HCT116 (cell line): ENCODE measurements at regions not wholly inside any gene's neighbourhood (a gene's known extent, or its start where the extent isn't known, plus 50 kb on each side); places are given as distances from the start of the nearest gene placed in this dataset.

Source experiments
- ATAC-seq: fragments of 200-7000 bp; cut with Tn5 transposase; 2 replicates; pipeline ENCODE4 v1.9.1; 2020; ENCODE audit warnings: mild to moderate bottlenecking, moderate library complexity
- BruUV-seq: library from RNA; stranded (reverse); fragments of 400-500 nt; replicated peaks from 2 replicates; lab custom pipeline; 2021; lab: Mats Ljungman, UMichigan
- CTCF ChIA-PET: fragments of 300-600 bp; sonication (Branson Sonifier 250); formaldehyde crosslinking; loops from one replicate; lab custom pipeline; 2021; ENCODE audit warnings: antibody characterized with exemption; lab: Charles Lee
- POLR2A ChIA-PET: fragments of 300-600, 350-600 bp; sonication (Branson Sonifier 250); formaldehyde crosslinking; loops from one replicate; lab custom pipeline; 2021; ENCODE audit warnings: antibody characterized with exemption; lab: Charles Lee
- RAD21 ChIA-PET, 2 experiments: fragments of 300-600 bp; sonication (Branson Sonifier 250); formaldehyde crosslinking; loops; one replicate each; lab custom pipeline; 2023; ENCODE audit warnings: low total read pairs in 2 of 2; ENCODE audit not compliant: uncharacterized antibody in 2 of 2, unreplicated experiment in 2 of 2, low non-redundant PET in 1 of 2; lab: Charles Lee
- DNase-seq: peaks from one replicate; pipeline ENCODE4 v3.0.0-alpha.2; 2010; ENCODE audit warnings: low read depth, low spot score
- H2AFZ ChIP-seq: fragments of 200-600 bp; shearing (Covaris generic), sonication (generic); 2 replicates; pipeline ENCODE4 v1.6.1; 2017; ENCODE audit warnings: low read depth, mixed run types, mixed read lengths, antibody characterized with exemption, low read length; ENCODE audit not compliant: poor library complexity, severe bottlenecking
- H3K27ac ChIP-seq: 2 replicates; pipeline ENCODE4 v1.5.1; 2012; ENCODE audit warnings: low read depth, low read length
- H3K27me3 ChIP-seq: fragments of 200-600 bp; sonication (generic); 2 replicates; pipeline ENCODE4 v1.6.1; 2016; ENCODE audit warnings: mixed run types, low read length, mixed read lengths; ENCODE audit not compliant: insufficient read depth
- H3K36me3 ChIP-seq, 2 experiments: fragments of 200-500 bp in 1 of 2; fragments of 200-600 bp in 1 of 2; sonication (Bioruptor generic) in 1 of 2; sonication (generic) in 1 of 2; 2 replicates each; pipeline versions ENCODE4 v1.5.1 to v1.6.1; 2014 to 2016; ENCODE audit warnings: low read length in 2 of 2, inconsistent platforms in 1 of 2, mixed read lengths in 1 of 2, mixed run types in 1 of 2; ENCODE audit not compliant: insufficient read depth in 2 of 2, control insufficient read depth in 1 of 2
- H3K4me1 ChIP-seq, 2 experiments: fragments of 200-600 bp in 1 of 2; sonication (generic) in 1 of 2; 2 replicates each; pipeline versions ENCODE4 v1.5.1 to v1.6.1; 2012 to 2017; ENCODE audit warnings: low read length in 2 of 2, inconsistent platforms in 1 of 2, mild to moderate bottlenecking in 1 of 2, mixed read lengths in 1 of 2, mixed run types in 1 of 2, moderate library complexity in 1 of 2; ENCODE audit not compliant: insufficient read depth in 2 of 2, control insufficient read depth in 1 of 2
- H3K4me2 ChIP-seq: fragments of 200-600 bp; sonication (generic); 2 replicates; pipeline ENCODE4 v1.6.1; 2017; ENCODE audit warnings: mixed run types, low read length, mixed read lengths
- H3K4me3 ChIP-seq, 2 experiments: fragments of 200-600 bp in 1 of 2; sonication (generic) in 1 of 2; replicated peaks in 1 of 2; 2 replicates each; pipeline ENCODE4 v1.5.1; 2011 to 2016; ENCODE audit warnings: low read length in 2 of 2, control low read depth in 1 of 2, low read depth in 1 of 2, mild to moderate bottlenecking in 1 of 2, mixed read lengths in 1 of 2, mixed run types in 1 of 2
- H3K79me2 ChIP-seq: fragments of 200-600 bp; sonication (generic); 2 replicates; pipeline ENCODE4 v1.6.1; 2017; ENCODE audit warnings: mild to moderate bottlenecking, mixed run types, low read length, moderate library complexity, mixed read lengths; ENCODE audit not compliant: insufficient read depth
- H3K9ac ChIP-seq: fragments of 200-600 bp; sonication (generic); 2 replicates; pipeline ENCODE4 v1.6.1; 2016; ENCODE audit warnings: low read length, mixed read lengths
- H3K9me2 ChIP-seq: fragments of 200-600 bp; sonication (generic), shearing (Covaris generic); 2 replicates; pipeline ENCODE4 v1.6.1; 2017; ENCODE audit warnings: mixed run types, mild to moderate bottlenecking, moderate library complexity; ENCODE audit not compliant: insufficient read depth
- H3K9me3 ChIP-seq, 2 experiments: fragments of 200-500 bp in 1 of 2; fragments of 200-600 bp in 1 of 2; sonication (Bioruptor generic) in 1 of 2; sonication (generic) in 1 of 2; 2 replicates each; pipeline ENCODE4 v1.6.1; 2014 to 2017; ENCODE audit warnings: low read length in 2 of 2, mixed read lengths in 2 of 2, inconsistent platforms in 1 of 2, low read depth in 1 of 2, mild to moderate bottlenecking in 1 of 2, mixed run types in 1 of 2, moderate library complexity in 1 of 2; ENCODE audit not compliant: control insufficient read depth in 1 of 2, insufficient read depth in 1 of 2
- H4K20me1 ChIP-seq: fragments of 200-600 bp; sonication (generic), shearing (Covaris generic); 2 replicates; pipeline ENCODE4 v1.6.1; 2017; ENCODE audit warnings: mixed run types, mild to moderate bottlenecking, moderate library complexity; ENCODE audit not compliant: insufficient read depth
- CBX3 ChIP-seq: IDR thresholded peaks from 2 replicates; pipeline ENCODE4 v1.6.1; 2012; ENCODE audit warnings: low read depth
- CEBPB ChIP-seq: IDR thresholded peaks from 2 replicates; pipeline ENCODE4 v1.6.1; 2012; ENCODE audit warnings: low read depth
- EGR1 ChIP-seq: IDR thresholded peaks from 2 replicates; pipeline ENCODE4 v1.6.1; 2012; ENCODE audit warnings: low read depth
- EZH2 ChIP-seq: fragments of 200-600 bp; sonication (generic); IDR thresholded peaks from 2 replicates; pipeline ENCODE4 v1.6.1; 2017; ENCODE audit warnings: antibody characterized with exemption, mixed run types
- FOSL1 ChIP-seq: IDR thresholded peaks from 2 replicates; pipeline ENCODE4 v1.6.1; 2012; ENCODE audit warnings: low read depth
- JUND ChIP-seq: IDR thresholded peaks from 2 replicates; pipeline ENCODE4 v1.6.1; 2012
- POLR2AphosphoS5 ChIP-seq: IDR thresholded peaks from 2 replicates; pipeline ENCODE4 v1.6.1; 2011; ENCODE audit warnings: mild to moderate bottlenecking, low read depth, low read length, moderate library complexity
- RAD21 ChIP-seq: IDR thresholded peaks from 2 replicates; pipeline ENCODE4 v1.6.1; 2012; ENCODE audit warnings: low read depth, mild to moderate bottlenecking
- SIN3A ChIP-seq: IDR thresholded peaks from 2 replicates; pipeline ENCODE4 v1.6.1; 2012; ENCODE audit warnings: low read depth
- SP1 ChIP-seq: IDR thresholded peaks from 2 replicates; pipeline ENCODE4 v1.6.1; 2012; ENCODE audit warnings: low read depth
- TCF7L2 ChIP-seq: IDR thresholded peaks from 2 replicates; pipeline ENCODE4 v1.7.0; 2011; ENCODE audit warnings: borderline replicate concordance, inconsistent platforms; ENCODE audit not compliant: insufficient read depth, insufficient read length; ENCODE audit errors: extremely low read depth
- YY1 ChIP-seq: IDR thresholded peaks from 2 replicates; pipeline ENCODE4 v1.6.1; 2011; ENCODE audit warnings: low read length, low read depth, moderate library complexity, mild to moderate bottlenecking; ENCODE audit not compliant: insufficient replicate concordance; ENCODE audit errors: extremely low read depth
- ZNF274 ChIP-seq: fragments of 200-500 bp; sonication (Bioruptor generic); IDR thresholded peaks from 2 replicates; pipeline ENCODE4 v1.6.1; 2014; ENCODE audit warnings: mild to moderate bottlenecking, low read depth, low read length, inconsistent platforms
- intact Hi-C: fragments of 100-400 bp; cut with micrococcal nuclease; formaldehyde crosslinking; loops from 2 replicates; pipeline ENCODE4 v1.10.0; 2022
- TF ChIP-seq, protein P1 (sequence below): IDR thresholded peaks from 2 replicates; pipeline ENCODE4 v1.6.1; 2011; ENCODE audit warnings: mild to moderate bottlenecking, low read length, moderate library complexity; ENCODE audit not compliant: insufficient replicate concordance; ENCODE audit errors: extremely low read depth
- TF ChIP-seq, protein P2 (sequence below): IDR thresholded peaks from 2 replicates; pipeline ENCODE4 v1.6.1; 2012
- TF ChIP-seq, protein P3 (sequence below): IDR thresholded peaks from 2 replicates; pipeline ENCODE4 v1.6.1; 2012; ENCODE audit warnings: low read depth

- TF ChIP-seq, protein P1, sequence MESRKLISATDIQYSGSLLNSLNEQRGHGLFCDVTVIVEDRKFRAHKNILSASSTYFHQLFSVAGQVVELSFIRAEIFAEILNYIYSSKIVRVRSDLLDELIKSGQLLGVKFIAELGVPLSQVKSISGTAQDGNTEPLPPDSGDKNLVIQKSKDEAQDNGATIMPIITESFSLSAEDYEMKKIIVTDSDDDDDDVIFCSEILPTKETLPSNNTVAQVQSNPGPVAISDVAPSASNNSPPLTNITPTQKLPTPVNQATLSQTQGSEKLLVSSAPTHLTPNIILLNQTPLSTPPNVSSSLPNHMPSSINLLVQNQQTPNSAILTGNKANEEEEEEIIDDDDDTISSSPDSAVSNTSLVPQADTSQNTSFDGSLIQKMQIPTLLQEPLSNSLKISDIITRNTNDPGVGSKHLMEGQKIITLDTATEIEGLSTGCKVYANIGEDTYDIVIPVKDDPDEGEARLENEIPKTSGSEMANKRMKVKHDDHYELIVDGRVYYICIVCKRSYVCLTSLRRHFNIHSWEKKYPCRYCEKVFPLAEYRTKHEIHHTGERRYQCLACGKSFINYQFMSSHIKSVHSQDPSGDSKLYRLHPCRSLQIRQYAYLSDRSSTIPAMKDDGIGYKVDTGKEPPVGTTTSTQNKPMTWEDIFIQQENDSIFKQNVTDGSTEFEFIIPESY = no peak
- TF ChIP-seq POLR2AphosphoS5 = no peak
- TF ChIP-seq CEBPB = no peak
- TF ChIP-seq, protein P2, sequence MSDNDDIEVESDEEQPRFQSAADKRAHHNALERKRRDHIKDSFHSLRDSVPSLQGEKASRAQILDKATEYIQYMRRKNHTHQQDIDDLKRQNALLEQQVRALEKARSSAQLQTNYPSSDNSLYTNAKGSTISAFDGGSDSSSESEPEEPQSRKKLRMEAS = no peak
- TF ChIP-seq SIN3A = no peak
- TF ChIP-seq YY1 = no peak
Observed at GRCh38 chr6:137731600-137731959, 135.5 kb upstream of the TNFAIP3 start (continued).

DNA sequence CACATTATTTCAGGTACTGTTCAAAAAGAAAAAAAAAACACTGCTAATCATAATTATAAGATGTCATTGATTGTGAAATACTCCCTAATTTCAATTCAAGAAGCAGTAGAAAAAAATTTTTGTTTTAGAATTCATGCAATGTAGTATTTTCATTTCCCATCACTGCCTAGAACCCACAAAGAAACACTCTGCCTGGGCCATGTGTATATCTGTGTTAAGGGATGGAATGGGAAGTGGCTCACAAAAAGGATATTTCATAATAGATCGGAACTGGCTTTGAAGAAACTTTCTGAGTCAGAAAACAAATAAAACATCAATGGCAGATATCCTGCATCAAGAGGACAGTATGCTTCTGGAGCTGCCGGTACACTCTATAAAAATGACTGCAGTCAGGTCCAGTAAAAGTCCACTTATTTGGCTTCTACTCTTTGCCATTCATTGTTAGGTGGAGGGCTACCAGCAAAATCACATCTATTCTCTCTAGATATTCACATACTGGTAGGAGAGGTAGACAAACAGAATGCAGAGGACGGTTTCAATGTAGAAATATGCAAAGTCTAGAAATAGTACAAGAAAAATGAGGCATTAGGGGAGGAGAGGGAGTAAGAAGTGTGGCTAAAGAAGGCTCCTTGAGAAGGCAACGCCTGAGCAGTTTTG lies 135.0 kb upstream of the TNFAIP3 start:
- Histone ChIP-seq H4K20me1 (no peaks in the 10 kb centered on the region), H3K79me2 (no peaks in the 10 kb centered on the region), H3K4me1 (peaks cover 0 to 14% of the 10 kb centered on the region in 2 experiments; a peak in 2 of 4 replicates), H3K4me3 (no peak overlapping the region), H3K27me3 (no peaks in the 10 kb centered on the region), H3K9me3 (no peaks in the 10 kb centered on the region), H3K4me2 (peak overlapping the region; percentile 33), H3K27ac (no peak overlapping the region), H2AFZ (peak overlapping the region; percentile 79), H3K36me3 (no peaks in the 10 kb centered on the region), H3K9me2 (no peaks in the 10 kb centered on the region), H3K9ac (no peak overlapping the region)
- DNase-seq (no peak), ATAC-seq (peak; percentile 44; the same call in 1 of the 2 replicates)
- ChIA-PET CTCF (interaction anchor here (0.9 kb wide), 1 partner anchor 24 kb away, joined by 3 read pairs; no protein-coding TSS in a partner anchor), POLR2A (interaction anchor here (0.6 kb wide), 1 partner anchor 26 kb away, joined by 3 read pairs; no protein-coding TSS in a partner anchor), RAD21 (no interaction called here)
- intact Hi-C loops = no loop called here
- no TSS peak for BruUV-seq
- TF ChIP-seq, protein P1 = no peak
- TF ChIP-seq FOSL1 (0 out of 2 replicates have a peak, but pooled peaks have one; percentile 34), RAD21 (no peak), CEBPB (peak; percentile 67), EGR1 (no peak), JUND (peak; percentile 35; the same call in 1 of the 2 replicates), TCF7L2 (peak; percentile 76), CBX3 (no peak), SIN3A (no peak), SP1 (no peak), ZNF274 (no peak), EZH2 (no peak), POLR2AphosphoS5 (no peak)
- TF ChIP-seq, protein P3, sequence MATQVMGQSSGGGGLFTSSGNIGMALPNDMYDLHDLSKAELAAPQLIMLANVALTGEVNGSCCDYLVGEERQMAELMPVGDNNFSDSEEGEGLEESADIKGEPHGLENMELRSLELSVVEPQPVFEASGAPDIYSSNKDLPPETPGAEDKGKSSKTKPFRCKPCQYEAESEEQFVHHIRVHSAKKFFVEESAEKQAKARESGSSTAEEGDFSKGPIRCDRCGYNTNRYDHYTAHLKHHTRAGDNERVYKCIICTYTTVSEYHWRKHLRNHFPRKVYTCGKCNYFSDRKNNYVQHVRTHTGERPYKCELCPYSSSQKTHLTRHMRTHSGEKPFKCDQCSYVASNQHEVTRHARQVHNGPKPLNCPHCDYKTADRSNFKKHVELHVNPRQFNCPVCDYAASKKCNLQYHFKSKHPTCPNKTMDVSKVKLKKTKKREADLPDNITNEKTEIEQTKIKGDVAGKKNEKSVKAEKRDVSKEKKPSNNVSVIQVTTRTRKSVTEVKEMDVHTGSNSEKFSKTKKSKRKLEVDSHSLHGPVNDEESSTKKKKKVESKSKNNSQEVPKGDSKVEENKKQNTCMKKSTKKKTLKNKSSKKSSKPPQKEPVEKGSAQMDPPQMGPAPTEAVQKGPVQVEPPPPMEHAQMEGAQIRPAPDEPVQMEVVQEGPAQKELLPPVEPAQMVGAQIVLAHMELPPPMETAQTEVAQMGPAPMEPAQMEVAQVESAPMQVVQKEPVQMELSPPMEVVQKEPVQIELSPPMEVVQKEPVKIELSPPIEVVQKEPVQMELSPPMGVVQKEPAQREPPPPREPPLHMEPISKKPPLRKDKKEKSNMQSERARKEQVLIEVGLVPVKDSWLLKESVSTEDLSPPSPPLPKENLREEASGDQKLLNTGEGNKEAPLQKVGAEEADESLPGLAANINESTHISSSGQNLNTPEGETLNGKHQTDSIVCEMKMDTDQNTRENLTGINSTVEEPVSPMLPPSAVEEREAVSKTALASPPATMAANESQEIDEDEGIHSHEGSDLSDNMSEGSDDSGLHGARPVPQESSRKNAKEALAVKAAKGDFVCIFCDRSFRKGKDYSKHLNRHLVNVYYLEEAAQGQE = no peak
